ENCODE measurements at regions not wholly inside any gene's neighbourhood (a gene's known extent, or its start where the extent isn't known, plus 50 kb on each side); places are given as distances from the start of the nearest gene placed in this dataset.

DNA sequence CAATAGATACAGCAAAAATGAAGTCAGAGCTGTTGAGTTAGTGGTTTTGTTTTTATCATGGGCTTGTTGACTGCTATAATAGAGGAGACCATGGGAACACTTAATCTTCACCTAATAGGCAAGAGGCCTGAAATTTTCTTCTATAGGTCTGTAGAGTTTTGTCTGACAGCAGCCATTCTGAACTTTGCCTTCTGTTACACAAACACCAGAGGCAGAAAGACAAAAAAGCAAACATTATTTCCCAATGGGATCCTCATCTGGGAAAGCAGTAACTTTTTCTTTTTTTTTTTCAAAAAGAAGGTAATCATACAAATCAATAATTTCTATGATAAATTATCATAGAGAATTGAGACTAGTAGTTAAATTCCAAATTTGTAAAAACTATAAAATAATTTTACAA is 494.1 kb downstream of the TOX3 start:
- Mint-ChIP-seq H3K36me3 (no peaks in the 10 kb centered on the region), H3K27ac (no peak overlapping the region)
- no peak for DNase-seq

GRCh38 chr16:52051414-52052172 is 495.4 kb downstream of the TOX3 start:
- H3K36me3 Mint-ChIP-seq = no peaks in the 10 kb centered on the region
- ATAC-seq (replicated peaks) (no peak), DNase-seq (no peak)
- H3K27me3 Mint-ChIP-seq = no peaks in the 10 kb centered on the region
- H3K4me3 Mint-ChIP-seq = no peak overlapping the region
- H3K9me3 Mint-ChIP-seq = peaks cover 0 to 7% of the 10 kb centered on the region in 2 donors
- H3K4me1 Mint-ChIP-seq = no peaks in the 10 kb centered on the region
- no peak overlapping the region for H3K27ac Mint-ChIP-seq

More for the DNA sequence above, 494.1 kb downstream of the TOX3 start:
- peaks cover 0 to 5% of the 10 kb centered on the region in 2 donors for H3K9me3 Mint-ChIP-seq
- no peak for ATAC-seq (replicated peaks)
- H3K4me3 Mint-ChIP-seq = no peak overlapping the region
- H3K27me3 Mint-ChIP-seq = no peaks in the 10 kb centered on the region
- no peaks in the 10 kb centered on the region for H3K4me1 Mint-ChIP-seq

DNA sequence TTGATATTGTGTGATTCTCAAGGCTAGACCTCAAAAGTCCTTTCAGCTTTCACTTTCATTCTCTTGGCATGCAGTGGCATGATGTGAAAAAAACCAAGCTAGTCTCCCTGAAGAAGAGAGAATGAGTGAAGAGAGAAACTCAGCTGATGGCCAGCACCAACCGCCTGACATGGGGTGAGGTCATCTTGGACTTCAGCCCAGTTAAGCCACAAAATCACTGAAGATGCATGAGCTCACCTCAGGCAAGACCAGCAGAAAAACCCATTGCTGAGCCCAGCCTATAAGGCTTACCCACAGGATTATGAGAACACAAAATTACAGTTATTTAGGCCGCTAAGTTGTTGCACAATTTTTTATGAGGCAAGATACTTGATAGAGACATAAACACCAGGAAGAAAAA is 496.5 kb downstream of the TOX3 start:
- H3K27me3 Mint-ChIP-seq = no peaks in the 10 kb centered on the region
- ATAC-seq (replicated peaks) (no peak), DNase-seq (no peak)
- peaks cover 0 to 10% of the 10 kb centered on the region in 2 donors for H3K9me3 Mint-ChIP-seq
- H3K4me3 Mint-ChIP-seq = no peak overlapping the region
- no peak overlapping the region for H3K27ac Mint-ChIP-seq
- no peaks in the 10 kb centered on the region for H3K4me1 Mint-ChIP-seq
- H3K36me3 Mint-ChIP-seq = no peaks in the 10 kb centered on the region

DNA sequence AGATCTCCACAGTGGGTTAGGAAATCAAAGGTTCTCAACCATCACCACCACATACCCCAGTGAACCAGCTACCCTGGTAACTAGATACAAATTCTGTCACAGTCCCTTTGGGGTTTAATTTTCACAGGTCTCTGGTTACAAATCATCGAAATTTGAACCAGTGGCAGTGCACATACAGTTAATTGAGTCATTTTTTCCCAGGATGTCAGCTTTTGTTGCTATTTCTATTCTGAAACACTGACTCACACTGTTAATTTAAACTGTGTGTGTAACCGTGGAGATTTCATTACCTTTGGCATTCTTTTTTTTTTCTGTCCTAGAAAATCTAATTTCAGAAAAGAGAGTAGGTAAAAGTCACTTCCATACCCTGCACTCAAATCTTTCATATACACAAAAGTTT is 511.5 kb downstream of the TOX3 start:
- H3K27me3 Mint-ChIP-seq = no peaks in the 10 kb centered on the region
- H3K4me1 Mint-ChIP-seq = no peaks in the 10 kb centered on the region
- no peak overlapping the region for H3K4me3 Mint-ChIP-seq
- peaks cover 2 to 6% of the 10 kb centered on the region in 2 donors for H3K9me3 Mint-ChIP-seq
- DNase-seq (no peak), ATAC-seq (replicated peaks) (no peak)
- no peak overlapping the region for H3K27ac Mint-ChIP-seq
- H3K36me3 Mint-ChIP-seq = no peaks in the 10 kb centered on the region

- Mint-ChIP-seq H3K27ac (no peak overlapping the region), H3K4me1 (no peaks in the 10 kb centered on the region), H3K9me3 (peaks cover 0 to 5% of the 10 kb centered on the region in 2 donors), H3K27me3 (no peaks in the 10 kb centered on the region), H3K36me3 (no peaks in the 10 kb centered on the region), H3K4me3 (no peak overlapping the region)
- no peak for ATAC-seq (replicated peaks)
- no peak for DNase-seq
Measured at GRCh38 chr16:52034830-52035229, 512.1 kb downstream of the TOX3 start.

DNA sequence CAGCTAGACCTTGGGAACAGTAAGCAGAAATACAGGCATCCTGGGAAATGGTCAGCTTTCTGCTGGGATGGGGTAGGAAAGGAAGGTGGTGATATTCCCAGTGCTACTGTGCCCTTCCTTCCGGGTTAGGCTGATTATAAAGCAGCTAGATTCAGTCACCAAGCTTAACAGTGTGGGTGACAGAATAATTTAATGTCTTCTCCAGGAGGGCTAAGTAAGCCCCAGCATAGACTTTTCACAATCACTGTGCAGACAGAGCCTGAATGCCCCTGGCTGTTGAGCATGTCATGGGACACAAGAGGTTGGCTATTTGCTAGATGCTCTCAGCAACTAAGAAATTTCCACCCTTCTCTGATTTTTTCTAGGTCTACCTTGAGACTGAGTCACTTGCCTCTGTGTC is 513.0 kb downstream of the TOX3 start:
- DNase-seq (no peak), ATAC-seq (replicated peaks) (no peak)
- H3K27me3 Mint-ChIP-seq = no peaks in the 10 kb centered on the region
- no peak overlapping the region for H3K27ac Mint-ChIP-seq
- peaks cover 0 to 5% of the 10 kb centered on the region in 2 donors for H3K9me3 Mint-ChIP-seq
- H3K4me1 Mint-ChIP-seq = no peaks in the 10 kb centered on the region
- no peak overlapping the region for H3K4me3 Mint-ChIP-seq
- H3K36me3 Mint-ChIP-seq = no peaks in the 10 kb centered on the region

GRCh38 chr16:52022980-52023379 is 524.0 kb downstream of the TOX3 start:
- Mint-ChIP-seq H3K9me3 (peaks cover 1 to 6% of the 10 kb centered on the region in 2 donors), H3K27me3 (no peaks in the 10 kb centered on the region), H3K4me1 (no peaks in the 10 kb centered on the region), H3K4me3 (no peak overlapping the region), H3K36me3 (no peaks in the 10 kb centered on the region), H3K27ac (no peak overlapping the region)
- ATAC-seq (replicated peaks) (no peak), DNase-seq (no peak)

DNA sequence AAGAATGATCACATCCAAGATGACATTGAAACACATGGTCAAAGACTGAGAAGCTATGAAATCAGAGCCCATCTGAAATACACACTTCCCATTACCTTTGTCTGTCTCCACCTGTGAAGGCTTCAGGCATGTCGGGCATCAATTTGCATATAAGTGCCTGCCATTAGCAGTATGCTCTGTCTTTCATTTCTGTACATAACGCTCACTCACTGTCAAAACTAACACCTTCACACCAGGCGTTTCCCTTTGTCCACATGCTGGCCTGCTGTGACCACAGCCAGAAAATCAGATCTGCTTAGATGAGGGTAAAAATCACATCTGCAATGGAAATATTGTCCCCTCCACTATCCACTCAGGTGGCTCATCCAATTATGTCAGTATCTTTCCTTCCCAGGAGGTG is 524.8 kb downstream of the TOX3 start:
- H3K27me3 Mint-ChIP-seq = no peaks in the 10 kb centered on the region
- no peak for ATAC-seq (replicated peaks)
- no peaks in the 10 kb centered on the region for H3K4me1 Mint-ChIP-seq
- DNase-seq = no peak
- peaks cover 0 to 3% of the 10 kb centered on the region in 2 donors for H3K9me3 Mint-ChIP-seq
- H3K36me3 Mint-ChIP-seq = no peaks in the 10 kb centered on the region
- no peak overlapping the region for H3K4me3 Mint-ChIP-seq
- no peak overlapping the region for H3K27ac Mint-ChIP-seq

GRCh38 chr16:52016387-52016786 is 530.6 kb downstream of the TOX3 start:
- ATAC-seq (replicated peaks) (no peak), DNase-seq (no peak)
- no peaks in the 10 kb centered on the region for H3K27me3 Mint-ChIP-seq
- H3K36me3 Mint-ChIP-seq = no peaks in the 10 kb centered on the region
- H3K4me3 Mint-ChIP-seq = no peak overlapping the region
- H3K27ac Mint-ChIP-seq = no peak overlapping the region
- no peaks in the 10 kb centered on the region for H3K4me1 Mint-ChIP-seq
- peaks cover 12 to 13% of the 10 kb centered on the region in 2 donors for H3K9me3 Mint-ChIP-seq

DNA sequence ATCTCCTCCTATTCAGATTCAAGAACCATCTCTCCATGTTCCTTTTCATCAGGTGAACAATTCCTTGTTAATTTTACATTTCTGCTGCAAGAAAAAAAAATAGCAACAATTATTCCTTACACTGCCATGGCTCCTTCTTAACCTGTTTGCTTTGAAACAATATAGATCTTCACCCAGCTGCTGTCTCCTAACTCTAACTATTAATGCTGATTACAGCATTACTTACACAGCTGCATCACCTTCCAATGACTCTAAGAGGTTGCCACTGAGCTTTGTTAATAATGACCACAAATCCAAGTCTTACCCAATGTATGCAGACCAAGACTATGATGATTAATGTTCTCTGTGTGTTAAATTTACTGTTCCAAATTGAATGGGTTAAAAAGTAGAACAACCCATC is 541.4 kb downstream of the TOX3 start:
- ATAC-seq (replicated peaks) (no peak), DNase-seq (no peak)
- Mint-ChIP-seq H3K36me3 (no peaks in the 10 kb centered on the region), H3K27ac (no peak overlapping the region), H3K9me3 (peaks cover 0 to 7% of the 10 kb centered on the region in 2 donors), H3K4me1 (no peaks in the 10 kb centered on the region), H3K4me3 (no peak overlapping the region), H3K27me3 (no peaks in the 10 kb centered on the region)

DNA sequence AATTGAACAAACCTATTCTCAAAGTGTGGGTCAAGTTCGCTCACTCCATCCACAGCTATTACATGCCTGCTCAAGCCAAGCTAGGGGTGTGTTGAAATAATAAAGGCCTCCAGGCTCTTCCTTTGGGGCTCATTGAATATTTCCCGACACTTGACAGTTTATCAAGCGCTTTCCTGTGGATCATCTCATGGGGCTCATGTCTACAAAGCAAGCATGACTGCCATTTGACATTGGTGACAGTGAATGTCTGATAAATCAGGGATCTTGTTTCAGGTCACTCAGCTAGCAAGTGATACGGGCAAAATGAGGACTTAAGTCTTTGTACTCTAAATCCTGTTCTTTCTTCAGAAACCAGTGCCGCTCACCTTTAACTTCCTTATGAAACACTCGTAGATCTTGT is 542.6 kb downstream of the TOX3 start:
- no peaks in the 10 kb centered on the region for H3K4me1 Mint-ChIP-seq
- no peak overlapping the region for H3K4me3 Mint-ChIP-seq
- no peak for DNase-seq
- ATAC-seq (replicated peaks) = no peak
- peaks cover 4 to 7% of the 10 kb centered on the region in 2 donors for H3K9me3 Mint-ChIP-seq
- H3K27ac Mint-ChIP-seq = no peak overlapping the region
- no peaks in the 10 kb centered on the region for H3K27me3 Mint-ChIP-seq
- H3K36me3 Mint-ChIP-seq = no peaks in the 10 kb centered on the region

GRCh38 chr16:52002026-52002425 is 544.9 kb downstream of the TOX3 start:
- ATAC-seq (replicated peaks) (no peak), DNase-seq (no peak)
- Mint-ChIP-seq H3K4me3 (no peak overlapping the region), H3K27me3 (no peaks in the 10 kb centered on the region), H3K9me3 (peaks cover 5 to 8% of the 10 kb centered on the region in 2 donors), H3K4me1 (no peaks in the 10 kb centered on the region), H3K36me3 (no peaks in the 10 kb centered on the region), H3K27ac (no peak overlapping the region)

GRCh38 chr16:51996516-51996915 is 550.4 kb downstream of the TOX3 start:
- no peaks in the 10 kb centered on the region for H3K4me1 Mint-ChIP-seq
- H3K27ac Mint-ChIP-seq = no peak overlapping the region
- no peak overlapping the region for H3K4me3 Mint-ChIP-seq
- no peaks in the 10 kb centered on the region for H3K27me3 Mint-ChIP-seq
- H3K36me3 Mint-ChIP-seq = no peaks in the 10 kb centered on the region
- peaks cover 0 to 10% of the 10 kb centered on the region in 2 donors for H3K9me3 Mint-ChIP-seq
- ATAC-seq (replicated peaks) = no peak
- DNase-seq = no peak

GRCh38 chr16:51994597-51994996 is 552.3 kb downstream of the TOX3 start:
- Mint-ChIP-seq H3K4me3 (no peak overlapping the region), H3K36me3 (no peaks in the 10 kb centered on the region), H3K27me3 (no peaks in the 10 kb centered on the region), H3K27ac (no peak overlapping the region), H3K9me3 (peaks cover 2 to 9% of the 10 kb centered on the region in 2 donors), H3K4me1 (no peaks in the 10 kb centered on the region)
- no peak for DNase-seq
- ATAC-seq (replicated peaks) = no peak

DNA sequence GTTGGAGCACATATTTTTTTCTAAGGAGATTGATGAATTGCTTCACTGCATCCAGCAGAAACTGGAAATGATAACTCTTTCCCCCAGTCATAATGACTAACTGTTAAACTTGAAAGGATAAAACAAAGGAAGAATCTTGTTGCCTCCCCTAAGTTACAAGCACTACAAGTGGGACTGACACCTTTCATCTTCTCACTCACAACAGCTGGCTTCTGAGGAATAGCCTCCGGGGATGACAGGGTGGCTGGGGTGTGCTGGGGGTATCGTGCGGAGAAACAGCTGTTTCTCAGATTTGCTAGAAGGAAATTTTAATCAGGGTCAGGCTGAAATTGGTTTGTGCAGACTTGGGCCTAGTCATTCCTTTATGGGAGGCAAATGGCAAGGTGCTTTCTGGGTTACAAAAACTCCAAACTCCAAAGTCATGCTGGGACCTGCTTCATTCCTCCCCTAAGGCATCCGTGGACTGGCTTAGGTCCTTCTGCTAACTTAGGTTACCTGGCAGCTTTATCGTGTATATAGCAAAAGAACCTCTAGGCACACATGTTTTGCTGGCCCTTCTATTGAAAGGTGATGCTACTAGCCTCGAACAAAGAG is 557.2 kb downstream of the TOX3 start:
- H3K36me3 Mint-ChIP-seq = no peaks in the 10 kb centered on the region
- peaks cover 0 to 4% of the 10 kb centered on the region in 2 donors for H3K9me3 Mint-ChIP-seq
- H3K27me3 Mint-ChIP-seq = no peaks in the 10 kb centered on the region
- H3K27ac Mint-ChIP-seq = no peak overlapping the region
- no peak for ATAC-seq (replicated peaks)
- no peak overlapping the region for H3K4me3 Mint-ChIP-seq
- DNase-seq = no peak
- no peaks in the 10 kb centered on the region for H3K4me1 Mint-ChIP-seq
